Inflammatory macrophage treated with lipopolysaccharide for 4 hours (primary cell): ENCODE measurements at regions not wholly inside any gene's neighbourhood (a gene's known extent, or its start where the extent isn't known, plus 50 kb on each side); places are given as distances from the start of the nearest gene placed in this dataset.

ENCODE experiments used
- DNase-seq: peaks from one replicate; pipeline ENCODE4 v3.0.0-alpha.2; 2020

DNA sequence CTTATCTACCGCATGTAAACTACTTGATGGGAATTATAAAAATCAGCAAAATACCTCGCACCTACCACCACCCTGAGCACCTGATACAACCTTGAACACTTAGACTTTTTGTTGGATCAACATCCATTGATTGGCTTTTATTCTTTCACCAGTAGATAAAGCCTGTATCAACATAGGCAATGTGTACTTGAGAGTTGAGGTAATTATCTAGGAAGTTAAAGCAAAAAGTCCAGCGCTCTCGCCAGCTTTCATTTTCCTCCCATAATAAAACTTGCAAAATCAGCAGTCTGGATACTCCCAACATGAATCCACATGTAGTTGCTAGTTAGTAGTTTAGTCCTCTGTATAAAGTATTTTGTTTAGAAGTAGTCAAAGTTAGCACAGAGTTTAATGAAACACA is 132.0 kb upstream of the PRDM1 start:
- DNase-seq, result no peak

DNA sequence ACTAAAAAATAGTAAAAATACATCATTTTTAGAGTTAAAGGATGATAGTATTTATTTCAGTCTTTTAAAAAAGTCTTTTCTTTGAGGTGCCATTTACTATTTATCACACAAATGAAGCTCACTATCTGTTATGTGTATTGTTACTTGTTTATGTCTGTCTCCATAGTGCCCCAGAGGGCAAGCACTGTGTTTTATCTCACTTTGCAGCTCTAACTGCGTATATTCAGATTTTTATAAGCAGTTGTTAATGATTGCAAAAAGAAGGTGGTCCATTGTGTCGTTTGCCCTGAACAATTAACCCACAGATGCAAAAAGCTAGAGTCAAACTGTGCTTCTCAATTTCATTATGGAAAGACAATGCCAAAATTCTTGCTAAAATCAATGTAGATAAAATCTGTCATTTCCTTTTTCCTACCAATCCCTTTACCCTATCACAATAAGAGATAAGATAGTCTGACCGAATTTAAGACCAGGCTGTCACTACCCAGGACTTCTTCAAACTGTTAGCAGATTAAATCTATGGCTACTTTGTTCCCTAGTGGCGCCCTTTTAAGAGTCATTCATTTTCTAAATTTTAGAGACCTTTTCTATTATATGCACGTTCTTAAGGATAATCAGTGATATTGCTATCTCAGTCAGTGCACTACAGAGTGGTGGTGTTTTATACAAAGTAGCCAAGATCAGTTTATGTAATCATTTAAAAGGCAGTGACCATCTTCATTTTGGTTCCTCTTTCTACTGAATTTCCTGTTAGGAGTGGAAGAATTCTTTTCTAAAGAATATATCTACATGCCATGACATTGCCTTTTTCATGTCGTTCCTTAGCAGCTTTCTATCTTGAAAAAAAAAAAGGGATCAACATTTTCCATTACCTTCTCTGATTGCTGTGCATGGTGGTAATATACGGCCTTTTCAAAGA is 133.1 kb upstream of the PRDM1 start:
- DNase-seq, result peak; percentile 37

DNA sequence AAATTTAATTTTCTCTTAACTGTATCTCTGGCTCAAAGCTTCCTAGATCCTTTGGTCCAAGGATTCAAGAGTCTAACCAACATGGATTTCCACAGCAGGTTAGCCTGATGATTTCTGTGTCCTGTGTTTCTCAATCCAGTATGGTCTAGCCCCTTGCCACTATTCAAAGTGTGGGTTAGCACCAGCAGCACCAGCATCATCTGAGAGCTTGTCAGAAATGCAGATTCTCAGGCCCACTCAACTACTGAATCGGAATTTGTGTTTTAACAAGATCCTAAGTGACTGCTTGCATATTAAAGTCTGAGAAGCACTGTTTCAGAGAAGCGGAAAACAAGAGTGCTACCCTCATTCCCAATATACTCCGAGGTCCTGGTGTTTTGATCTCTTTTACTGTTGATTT is 133.8 kb upstream of the PRDM1 start:
- no peak for DNase-seq

DNA sequence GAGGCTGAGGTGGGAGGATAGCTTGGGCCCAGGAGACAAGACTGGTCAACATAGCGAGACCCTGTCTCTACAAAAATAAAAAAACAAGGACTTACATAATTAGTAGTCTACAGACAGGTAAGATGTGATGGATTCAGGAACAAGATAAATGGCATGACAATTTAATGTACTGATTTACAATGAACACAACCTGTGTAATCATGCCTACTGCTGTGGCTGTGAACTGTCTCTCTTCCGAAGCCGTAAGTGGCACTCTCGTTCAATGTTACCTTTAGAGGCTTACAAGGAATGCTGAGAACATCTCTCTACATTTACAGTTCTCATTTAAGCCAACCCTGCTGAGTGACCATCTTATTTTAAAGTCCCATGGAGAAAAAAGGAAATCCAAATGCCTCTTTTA is 134.8 kb upstream of the PRDM1 start:
- no peak for DNase-seq

DNA sequence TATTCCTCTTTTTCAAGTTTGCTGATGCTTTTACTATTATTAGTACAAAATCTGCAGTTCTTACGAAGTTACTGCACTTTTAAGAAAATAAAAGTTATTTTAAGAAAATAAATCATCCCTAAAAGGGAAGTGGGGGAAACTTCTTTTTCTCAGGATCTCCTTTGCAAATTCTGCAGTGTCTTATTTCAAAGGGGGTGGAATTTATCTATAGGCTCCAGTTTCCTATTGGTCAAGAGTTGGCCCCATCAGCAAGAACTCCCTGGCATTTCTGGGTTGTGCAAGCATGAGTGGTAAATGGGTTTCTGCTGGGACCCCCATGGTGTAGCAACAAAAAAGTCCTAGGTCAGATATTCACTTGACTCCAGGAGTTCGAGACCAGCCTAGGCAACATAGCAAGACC is 136.3 kb upstream of the PRDM1 start:
- DNase-seq, result peak; percentile 43

DNA sequence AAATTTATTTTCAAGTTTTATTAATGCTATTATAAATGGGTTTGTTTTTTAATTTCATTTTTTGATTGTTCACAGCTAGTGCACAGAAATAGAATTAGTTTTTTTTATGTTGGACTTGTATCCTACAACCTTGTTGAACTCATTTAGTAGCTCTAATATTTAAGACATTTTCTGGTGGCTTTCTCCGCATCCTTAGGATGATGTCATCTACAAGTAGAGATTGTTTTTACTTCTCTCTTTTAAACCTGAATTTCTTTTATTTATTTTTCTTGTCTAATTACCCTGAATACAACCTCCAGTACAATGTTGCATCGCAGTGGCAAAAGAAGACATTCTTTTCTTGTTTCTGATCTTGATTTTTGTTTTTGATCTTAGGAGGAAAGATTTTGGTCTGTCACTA is 142.6 kb upstream of the PRDM1 start:
- DNase-seq, result no peak

DNA sequence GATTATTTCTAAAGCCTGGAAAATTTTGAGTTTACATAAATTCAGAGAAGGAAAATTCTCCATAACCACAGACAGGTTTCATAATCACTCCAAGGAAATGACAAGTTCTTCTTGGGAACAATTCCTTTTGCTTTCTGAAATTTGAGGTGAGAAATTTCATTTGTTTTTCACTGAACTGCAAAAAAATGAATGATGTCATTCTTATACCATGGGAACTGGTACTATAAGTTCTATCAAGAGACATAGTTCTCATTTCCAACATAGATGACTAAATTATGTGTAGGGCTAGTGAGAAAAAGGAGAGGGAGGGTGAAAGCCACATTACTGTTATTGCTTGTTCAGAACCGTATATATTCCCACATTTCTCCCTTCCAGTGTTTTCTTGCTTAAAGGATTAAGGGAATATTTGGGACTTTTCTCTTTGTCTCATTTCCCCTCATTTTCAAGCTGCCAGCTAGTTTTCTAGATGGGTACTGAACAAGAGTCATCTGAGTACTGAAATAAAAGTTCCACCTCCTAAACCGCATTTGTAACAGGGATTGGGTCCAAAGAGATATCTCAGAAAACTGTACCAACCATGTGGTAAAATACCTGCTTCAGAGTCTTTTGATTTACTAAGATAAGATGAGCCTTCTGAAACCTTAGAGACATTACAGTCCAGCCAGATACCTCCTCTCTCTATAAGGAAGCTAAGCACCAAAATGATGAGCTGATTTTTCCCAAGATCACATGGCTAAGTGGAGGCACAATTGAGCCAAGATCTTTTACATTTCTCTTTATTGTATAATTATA is 144.3 kb upstream of the PRDM1 start:
- DNase-seq, result peak; percentile 86

DNA sequence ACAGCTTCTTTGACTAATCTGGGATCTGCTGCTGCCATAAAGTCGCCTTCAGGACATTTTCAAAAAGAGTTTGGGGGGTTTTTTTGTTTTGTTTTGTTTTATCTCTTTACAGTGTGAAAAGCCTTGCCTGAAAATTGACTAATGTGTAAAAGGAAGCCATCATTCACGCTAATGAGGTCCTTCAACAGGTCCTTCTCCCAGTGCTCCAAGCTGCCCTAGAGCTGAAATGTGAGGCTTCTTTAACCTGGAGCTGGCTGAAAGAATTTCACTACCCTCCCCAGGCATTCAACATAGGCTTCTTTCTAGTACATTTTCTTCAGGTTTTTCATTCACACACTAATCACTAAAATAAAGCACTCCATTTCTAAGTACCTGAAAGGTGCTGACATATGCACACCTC is 145.1 kb upstream of the PRDM1 start:
- no peak for DNase-seq

DNA sequence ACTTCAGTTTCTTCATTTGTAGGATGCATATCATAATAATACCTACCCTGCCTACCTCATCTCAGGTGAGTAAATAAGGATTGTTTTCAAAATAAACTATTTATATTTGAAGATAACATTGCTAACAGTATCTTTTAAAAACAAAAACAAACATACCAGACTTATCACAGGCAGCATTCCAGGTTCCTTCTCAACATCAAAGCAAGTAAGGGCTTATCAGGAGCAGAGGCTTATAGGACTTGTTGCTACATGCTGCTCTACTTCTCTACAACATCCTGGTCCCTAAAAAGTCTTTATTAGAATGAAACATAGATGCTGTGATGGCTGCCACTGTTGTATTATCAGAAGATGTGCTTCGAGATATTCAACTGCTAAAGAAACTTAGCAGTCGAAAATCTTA is 149.2 kb upstream of the PRDM1 start:
- DNase-seq, result no peak

DNA sequence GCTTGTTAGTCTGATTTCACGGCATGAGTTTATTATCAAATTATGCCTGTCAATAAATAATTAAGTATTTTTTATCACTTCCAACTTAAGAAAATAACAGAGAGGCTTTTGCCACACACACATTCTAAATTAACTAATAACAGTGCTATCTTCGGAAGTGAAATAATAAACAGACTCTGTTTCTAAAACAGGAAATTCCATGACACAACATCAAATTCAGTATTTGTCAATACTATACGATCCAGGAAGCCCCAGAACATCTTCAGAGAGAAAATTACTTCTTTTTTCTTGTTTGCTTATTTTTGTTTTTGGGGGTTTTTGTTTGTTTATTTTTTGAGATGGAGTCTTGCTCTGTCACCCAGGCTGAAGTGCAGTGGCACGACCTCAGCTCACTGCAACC is 150.7 kb upstream of the PRDM1 start:
- peak; percentile 85 for DNase-seq

DNA sequence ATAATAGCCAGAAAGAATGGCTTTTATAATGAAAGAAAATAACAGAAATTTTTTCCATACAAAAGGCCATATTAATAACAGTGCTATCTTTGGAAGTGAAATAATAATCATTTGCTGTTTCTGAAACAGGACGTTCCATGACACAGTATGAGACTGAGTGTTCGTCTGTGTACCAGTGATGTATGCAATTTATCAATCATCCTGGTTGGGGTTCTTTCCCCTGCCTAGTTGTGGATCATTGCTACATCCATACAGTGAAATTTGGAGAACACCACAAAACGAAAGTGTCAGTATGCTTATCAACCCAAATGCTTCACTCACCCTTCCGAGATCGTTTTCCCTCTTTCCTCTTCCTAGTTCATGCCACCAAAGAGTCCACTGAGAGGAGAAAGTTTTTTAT is 151.4 kb upstream of the PRDM1 start:
- peak; percentile 62 for DNase-seq

DNA sequence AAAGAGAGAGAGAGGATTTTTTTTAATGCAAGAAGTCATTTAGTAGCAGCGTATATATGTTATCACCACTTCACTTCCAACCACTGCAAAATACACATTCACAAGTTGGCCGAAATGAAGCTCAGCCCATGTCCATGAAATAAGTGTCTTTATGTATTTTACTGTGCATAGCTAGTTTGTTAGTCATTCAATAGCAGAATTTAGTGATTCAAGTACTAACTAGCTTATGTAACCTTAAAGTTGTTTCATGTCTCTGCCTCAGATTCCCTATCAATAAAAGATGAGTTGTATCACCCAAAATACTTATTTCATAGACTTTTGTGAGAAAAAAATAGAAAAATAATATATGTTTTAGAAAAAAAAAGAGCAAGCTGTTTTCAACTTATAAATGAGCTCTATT is 153.7 kb upstream of the PRDM1 start:
- DNase-seq, result no peak

DNA sequence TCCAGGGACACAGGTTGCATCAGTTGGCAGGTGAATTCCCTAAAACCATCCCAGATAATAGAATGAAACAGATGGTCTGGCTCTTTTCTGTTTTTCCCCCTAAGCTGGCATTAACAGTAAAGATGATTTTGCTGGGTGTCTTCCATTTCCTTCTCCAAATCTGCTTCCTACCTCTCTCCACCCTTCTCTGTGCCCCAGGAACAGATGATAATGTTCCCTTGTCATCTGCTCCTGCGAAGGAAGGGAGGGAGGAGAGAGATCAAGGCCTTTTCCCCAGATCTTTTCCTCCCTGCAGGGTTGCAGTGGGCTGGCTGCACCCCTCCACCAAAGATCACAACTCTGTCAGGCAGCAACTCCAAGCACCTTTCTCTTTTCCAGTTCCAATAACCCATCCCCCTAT is 156.5 kb upstream of the PRDM1 start:
- no peak for DNase-seq

DNA sequence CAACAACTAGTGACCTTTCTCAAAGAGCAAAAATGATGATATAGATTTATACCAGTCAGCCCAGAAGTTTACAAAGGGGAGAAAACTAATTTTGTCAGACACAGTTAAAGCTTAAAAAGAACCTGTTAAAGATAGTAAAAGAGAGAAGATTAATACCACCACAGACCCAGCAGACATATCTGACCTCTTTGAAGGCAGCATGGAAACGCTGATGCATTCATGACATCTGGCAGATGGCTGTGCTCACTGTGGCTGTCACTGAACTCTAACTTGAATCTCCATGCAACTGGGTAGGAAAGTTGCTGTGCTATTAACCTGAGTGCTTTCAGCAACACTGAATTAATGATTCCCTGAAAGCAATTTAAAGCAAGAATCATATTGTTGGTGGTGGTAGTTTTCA is 159.8 kb upstream of the PRDM1 start:
- no peak for DNase-seq

DNA sequence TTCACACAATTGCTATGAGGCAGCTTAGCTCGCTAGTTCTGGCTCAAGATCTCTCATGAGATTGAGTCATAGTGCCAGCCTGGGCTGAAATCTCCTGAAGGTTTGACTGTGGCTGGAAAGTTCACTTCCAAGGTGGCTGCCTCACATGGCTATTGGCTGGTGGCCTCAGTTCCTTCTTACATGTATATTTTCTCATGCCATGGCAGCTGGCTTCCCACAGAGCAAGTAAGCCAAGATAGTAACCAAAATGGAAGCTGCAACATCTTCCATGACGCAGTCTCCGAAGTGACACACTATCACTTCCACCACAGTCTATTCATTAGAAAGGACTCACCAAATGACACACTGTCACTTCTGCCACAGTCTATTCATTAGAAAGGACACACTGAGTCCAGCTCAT is 160.4 kb upstream of the PRDM1 start:
- DNase-seq, result peak; percentile 36

DNA sequence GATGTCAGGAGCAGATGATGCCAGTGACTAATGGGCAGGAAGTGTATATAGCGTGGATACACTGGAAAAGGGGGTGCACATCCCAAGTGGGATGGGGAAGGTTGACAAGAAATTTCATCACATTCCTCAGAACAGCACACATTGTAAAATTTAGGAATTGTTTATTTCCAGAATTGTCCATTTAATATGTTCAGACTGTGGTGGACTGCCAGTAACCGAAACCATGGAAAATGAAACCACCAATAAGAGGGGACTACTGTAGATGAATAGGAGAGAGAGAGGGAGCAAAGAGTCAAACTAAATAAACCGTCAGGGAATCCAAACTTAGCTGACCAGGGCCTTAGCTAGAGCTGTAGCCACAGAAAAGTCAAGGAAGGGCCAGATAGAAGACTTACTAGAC is 164.4 kb upstream of the PRDM1 start:
- no peak for DNase-seq

DNA sequence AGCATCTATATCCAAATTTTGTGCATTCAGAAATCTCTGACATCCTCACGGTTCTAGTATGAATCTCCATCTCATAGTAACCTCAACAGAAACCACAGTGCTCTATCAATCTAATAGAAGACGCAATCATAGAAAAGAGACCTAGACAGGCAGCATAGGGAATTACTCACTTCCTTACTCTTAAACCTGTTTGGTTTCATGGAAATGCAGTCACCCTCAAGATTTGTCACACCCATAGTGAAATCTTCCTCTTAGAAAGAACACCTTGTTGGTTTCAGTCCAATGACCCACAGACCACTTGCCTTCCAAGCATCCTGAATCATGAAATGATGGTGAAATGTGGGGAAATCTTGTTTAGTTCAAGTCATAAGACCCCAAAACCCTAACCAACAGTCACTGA is 166.1 kb upstream of the PRDM1 start:
- DNase-seq, result peak; percentile 17

DNA sequence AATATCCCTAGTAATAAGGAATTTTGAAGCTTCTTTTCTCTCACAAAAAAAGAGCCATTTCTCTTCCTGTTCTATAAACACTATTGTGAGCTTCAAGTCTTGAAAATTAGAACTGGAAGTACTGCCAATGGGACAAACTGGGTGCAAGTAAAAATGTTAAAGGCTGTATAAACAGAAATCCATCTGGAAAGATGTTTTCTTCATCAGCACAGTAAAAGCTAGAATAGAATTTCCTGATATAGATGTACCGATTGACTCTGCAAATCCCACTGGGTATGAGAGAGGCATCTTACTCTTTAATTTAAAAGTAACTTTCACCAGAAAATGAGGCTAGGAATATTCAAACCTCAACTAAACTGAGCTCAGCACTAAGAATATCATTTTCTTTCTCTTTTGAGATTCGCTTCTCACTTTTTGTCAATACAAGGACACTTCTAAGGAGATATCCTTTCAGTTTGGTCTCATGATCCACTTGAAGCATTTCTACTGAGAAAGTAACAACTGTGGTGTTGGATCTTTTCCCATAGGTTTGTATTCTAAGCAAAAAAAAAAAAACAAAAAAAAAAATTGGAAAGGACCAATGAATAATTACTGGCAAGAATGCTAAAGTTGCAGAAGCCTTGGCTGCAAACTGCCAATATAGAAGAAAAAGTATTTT is 169.0 kb upstream of the PRDM1 start:
- DNase-seq, result no peak

DNA sequence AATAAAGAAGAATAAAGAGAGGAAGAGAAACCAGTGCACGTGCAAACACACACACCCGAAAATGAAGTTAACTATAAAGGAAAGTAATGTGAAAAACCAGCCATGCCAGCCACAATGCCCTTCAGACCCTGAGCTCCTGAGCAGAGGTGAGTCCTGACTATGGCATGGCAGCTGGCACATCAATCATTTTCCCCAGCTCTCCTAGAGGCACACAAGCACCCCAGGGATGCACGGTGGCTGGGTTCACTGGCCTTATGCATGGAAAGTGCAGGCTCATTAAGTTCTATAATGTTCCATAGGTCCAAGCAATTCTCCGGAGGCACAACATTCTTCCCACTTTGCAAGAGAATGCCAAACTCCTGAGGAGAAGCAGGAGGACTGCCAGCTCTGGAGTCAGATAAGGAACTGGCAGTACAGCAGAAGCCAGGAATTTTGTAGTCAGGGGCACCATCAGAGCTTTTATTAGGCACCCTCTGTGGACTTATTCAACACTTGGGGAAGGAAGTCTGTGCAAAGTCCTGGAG is 175.0 kb upstream of the PRDM1 start:
- no peak for DNase-seq

DNA sequence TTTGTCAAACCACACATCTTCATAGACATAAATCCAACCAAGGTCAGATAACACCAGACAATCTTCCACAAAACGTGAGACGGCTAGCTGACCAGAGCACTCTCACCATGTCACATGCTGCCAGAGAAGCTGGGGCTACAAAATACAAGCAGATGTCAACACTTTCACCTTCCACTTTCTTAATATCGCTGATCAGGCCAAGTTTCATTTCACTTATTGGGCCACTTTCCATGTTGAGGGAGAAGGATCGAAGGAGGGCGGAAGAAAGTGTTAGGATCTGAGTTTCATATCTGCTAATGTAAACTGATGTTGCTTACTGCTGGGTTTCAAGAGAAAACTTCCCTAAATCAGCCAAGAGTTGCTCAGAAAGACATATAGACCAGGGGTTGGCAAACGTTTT is 177.0 kb upstream of the PRDM1 start:
- peak; percentile 91 for DNase-seq

DNA sequence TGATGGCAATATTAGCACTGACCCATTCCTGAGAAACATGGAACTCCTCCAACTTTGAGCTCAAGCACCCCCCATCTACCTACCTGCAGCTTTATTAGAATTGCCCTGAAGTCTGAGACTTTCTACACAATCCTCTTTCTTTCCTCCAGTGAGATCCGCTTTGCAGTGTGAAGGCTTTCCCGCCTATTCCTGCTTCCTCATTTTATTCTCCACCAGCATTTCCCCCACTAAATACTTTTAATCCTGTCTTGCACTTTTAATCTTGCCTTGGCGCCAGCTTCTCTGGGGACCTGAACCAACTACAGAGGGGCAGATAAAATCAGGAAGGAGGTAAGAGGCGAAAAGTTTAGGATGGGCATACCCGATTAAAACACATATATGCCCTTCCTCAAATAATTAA is 178.1 kb upstream of the PRDM1 start:
- DNase-seq, result peak; percentile 25

DNA sequence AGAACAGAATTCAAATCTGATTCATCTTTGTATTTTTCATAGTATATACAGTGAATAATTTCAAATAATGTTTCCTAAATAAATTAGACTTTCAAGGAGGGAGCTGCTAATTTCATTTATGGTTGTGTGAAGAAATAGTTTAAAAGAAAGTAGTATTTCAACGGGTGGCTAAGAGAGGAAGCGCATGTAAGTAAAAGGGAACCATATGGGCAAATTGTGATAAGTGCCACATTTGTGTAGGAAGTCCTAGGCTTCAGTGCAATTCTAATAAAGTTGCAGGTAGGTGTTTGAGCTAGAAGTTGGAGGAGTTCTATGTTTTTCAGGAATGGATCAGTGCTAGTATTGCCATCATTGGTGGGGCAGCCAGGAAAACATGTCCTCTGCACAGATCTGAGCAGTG is 178.8 kb upstream of the PRDM1 start:
- DNase-seq, result peak; percentile 57

DNA sequence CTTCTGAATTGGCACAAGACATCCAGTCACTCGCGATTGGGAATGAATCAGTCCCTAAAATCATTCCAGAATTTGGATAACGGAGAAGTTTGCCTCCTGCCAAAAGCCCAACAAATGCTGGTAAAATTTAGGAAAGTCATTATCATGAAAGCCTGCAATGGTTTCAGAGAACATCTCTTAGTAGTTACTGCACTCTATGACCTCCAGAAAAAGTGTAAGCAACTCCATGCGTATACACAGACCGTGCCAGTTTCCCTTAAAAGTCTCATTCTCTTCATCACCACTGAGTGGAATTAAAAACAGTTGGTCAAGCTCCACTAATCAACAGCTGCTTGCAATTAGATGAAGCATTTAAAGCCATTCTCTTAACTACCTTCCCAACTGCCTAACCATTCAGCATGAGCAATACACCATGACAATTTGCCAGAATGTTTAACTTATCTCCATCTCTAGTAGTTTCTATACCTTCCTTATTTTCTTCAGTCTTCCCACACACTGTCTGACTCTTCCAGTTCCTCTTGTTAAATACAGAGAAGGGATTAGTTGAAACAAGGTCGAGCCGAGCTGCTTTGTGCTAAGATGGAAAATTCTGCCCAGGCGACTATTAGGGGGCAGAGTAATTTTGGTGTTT is 183.6 kb upstream of the PRDM1 start:
- DNase-seq, result peak; percentile 67
